PFSK-1 (cell line): ENCODE measurements at regions not wholly inside any gene's neighbourhood (a gene's known extent, or its start where the extent isn't known, plus 50 kb on each side); places are given as distances from the start of the nearest gene placed in this dataset.

Experiments used
- FOXP2 ChIP-seq: optimal IDR thresholded peaks from 2 replicates; pipeline ENCODE3; 2011; ENCODE audit warnings: borderline replicate concordance, control low read depth, inconsistent platforms; ENCODE audit not compliant: insufficient read depth; ENCODE audit errors: extremely low read length, extremely low read depth
- POLR2AphosphoS5 ChIP-seq: IDR thresholded peaks from 2 replicates; pipeline ENCODE4 v1.6.1; 2012; ENCODE audit warnings: low read depth, mild to moderate bottlenecking, control low read depth, low read length, moderate library complexity
- SIN3A ChIP-seq: IDR thresholded peaks from 2 replicates; pipeline ENCODE4 v1.6.1; 2012; ENCODE audit warnings: mild to moderate bottlenecking, low read length, moderate library complexity, borderline replicate concordance; ENCODE audit not compliant: insufficient read depth
- TAF1 ChIP-seq: IDR thresholded peaks from 2 replicates; pipeline ENCODE4 v1.6.1; 2012; ENCODE audit warnings: low read length, control low read depth, borderline replicate concordance; ENCODE audit not compliant: insufficient read depth
- TF ChIP-seq, protein P1 (sequence below), 2 experiments: IDR thresholded peaks; 2 replicates each; pipeline versions ENCODE4 v1.6.1 to v1.8.0; 2011 to 2012; ENCODE audit warnings: low read depth in 2 of 2, low read length in 2 of 2, control low read depth in 1 of 2, inconsistent platforms in 1 of 2, mild to moderate bottlenecking in 1 of 2, moderate library complexity in 1 of 2; ENCODE audit not compliant: insufficient read depth in 1 of 2

GRCh38 chr1:187313115-187313514, 484.4 kb downstream of the PLA2G4A start:
- TF ChIP-seq FOXP2: no peak
- no peak for TF ChIP-seq SIN3A
- no peak for TF ChIP-seq TAF1
- TF ChIP-seq, protein P1, sequence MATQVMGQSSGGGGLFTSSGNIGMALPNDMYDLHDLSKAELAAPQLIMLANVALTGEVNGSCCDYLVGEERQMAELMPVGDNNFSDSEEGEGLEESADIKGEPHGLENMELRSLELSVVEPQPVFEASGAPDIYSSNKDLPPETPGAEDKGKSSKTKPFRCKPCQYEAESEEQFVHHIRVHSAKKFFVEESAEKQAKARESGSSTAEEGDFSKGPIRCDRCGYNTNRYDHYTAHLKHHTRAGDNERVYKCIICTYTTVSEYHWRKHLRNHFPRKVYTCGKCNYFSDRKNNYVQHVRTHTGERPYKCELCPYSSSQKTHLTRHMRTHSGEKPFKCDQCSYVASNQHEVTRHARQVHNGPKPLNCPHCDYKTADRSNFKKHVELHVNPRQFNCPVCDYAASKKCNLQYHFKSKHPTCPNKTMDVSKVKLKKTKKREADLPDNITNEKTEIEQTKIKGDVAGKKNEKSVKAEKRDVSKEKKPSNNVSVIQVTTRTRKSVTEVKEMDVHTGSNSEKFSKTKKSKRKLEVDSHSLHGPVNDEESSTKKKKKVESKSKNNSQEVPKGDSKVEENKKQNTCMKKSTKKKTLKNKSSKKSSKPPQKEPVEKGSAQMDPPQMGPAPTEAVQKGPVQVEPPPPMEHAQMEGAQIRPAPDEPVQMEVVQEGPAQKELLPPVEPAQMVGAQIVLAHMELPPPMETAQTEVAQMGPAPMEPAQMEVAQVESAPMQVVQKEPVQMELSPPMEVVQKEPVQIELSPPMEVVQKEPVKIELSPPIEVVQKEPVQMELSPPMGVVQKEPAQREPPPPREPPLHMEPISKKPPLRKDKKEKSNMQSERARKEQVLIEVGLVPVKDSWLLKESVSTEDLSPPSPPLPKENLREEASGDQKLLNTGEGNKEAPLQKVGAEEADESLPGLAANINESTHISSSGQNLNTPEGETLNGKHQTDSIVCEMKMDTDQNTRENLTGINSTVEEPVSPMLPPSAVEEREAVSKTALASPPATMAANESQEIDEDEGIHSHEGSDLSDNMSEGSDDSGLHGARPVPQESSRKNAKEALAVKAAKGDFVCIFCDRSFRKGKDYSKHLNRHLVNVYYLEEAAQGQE (IDR thresholded peaks at IDR 0.05; ENCODE audit: insufficient read depth in 1 of 2, low read depth in 2 of 2, low read length in 2 of 2): no peak
- no peak for TF ChIP-seq POLR2AphosphoS5

DNA sequence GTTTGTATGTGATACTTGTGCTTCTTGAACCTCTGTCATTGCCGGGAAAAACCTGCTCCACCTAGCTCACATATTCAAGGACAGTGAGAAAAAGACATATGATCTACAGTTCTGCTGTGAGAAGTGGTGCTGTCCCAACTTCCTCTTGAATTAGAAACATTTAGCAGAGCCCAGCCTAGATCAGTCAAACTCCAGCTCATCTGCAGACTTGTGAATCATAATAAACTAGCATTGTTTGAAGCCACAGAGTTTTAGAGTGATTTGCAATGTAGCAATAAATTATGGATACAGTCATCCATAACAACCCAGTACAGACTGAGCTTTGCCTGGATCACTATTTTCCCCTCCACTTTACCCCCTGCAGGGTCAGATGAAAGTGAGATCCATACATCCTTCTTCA, 497.8 kb downstream of the PLA2G4A start:
- no peak for TF ChIP-seq TAF1
- no peak for TF ChIP-seq FOXP2
- TF ChIP-seq POLR2AphosphoS5: no peak
- TF ChIP-seq, protein P1 (IDR thresholded peaks at IDR 0.05; ENCODE audit: insufficient read depth in 1 of 2, low read depth in 2 of 2, low read length in 2 of 2): no peak
- no peak for TF ChIP-seq SIN3A

DNA sequence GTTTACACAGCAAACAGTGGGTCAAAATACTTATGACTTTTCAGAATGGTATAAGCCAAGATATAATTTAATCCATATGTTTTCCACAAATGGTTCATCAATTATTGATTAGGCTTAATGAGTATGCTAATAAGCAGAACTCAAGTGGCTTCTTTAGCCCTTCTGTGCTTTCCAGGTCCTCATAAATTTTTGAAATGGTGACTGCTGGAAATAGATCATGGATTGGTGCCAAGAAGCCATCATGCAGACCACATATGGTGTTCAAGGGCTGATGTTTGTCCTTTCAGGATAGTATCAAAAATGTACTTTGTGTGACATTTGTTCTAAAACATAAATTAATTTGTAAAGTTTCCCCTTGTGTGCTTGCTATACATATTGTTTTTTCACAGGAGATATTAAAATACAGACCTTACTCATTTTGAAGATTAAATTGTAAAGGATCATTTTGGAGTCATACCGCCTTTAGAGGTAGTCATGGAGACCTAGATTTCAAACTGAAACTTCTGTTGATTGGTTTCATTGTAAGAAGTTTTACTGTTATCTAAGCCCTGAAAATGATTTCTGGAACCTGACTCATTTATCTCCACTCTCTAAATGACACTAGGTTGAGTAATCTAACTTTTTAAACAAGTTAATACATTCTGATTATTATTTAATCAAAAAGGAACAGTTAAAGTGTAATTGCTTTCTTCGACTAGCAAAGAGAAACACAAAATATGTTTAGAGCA, 507.9 kb downstream of the PLA2G4A start:
- TF ChIP-seq FOXP2 (no peak), TAF1 (no peak), SIN3A (no peak), POLR2AphosphoS5 (no peak)
- TF ChIP-seq, protein P1 (IDR thresholded peaks at IDR 0.05; ENCODE audit: insufficient read depth in 1 of 2, low read depth in 2 of 2, low read length in 2 of 2): no peak

DNA sequence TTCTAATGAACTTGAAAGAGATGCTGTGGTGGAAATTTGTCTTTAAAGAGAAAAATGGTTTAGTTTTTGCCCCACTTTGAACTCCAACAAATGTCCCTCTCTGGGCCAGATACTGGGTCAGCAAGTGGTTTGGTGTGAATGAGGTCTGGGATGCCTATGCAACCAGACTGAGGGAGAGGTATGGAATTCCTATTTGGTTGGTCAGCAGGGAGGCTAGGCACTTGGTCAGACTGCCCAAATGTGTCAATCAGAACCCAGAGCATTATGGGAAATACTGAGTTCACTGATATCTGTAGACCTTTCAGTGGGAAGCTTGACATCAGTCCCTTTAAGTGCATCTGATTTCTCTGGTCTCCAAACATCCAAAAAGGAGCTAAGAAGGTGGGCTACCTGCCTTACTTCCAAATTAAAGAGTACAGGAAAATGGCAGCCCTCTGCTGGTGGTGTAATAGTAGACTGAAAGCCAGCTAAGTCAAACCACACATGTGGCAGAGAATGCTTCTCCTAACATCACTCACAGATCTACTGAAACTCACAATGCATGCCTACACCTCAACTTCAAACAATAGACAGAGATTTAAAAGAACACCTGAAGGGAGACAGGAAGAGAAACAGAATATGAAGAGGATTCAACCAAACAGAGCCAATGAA, 510.1 kb downstream of the PLA2G4A start:
- TF ChIP-seq FOXP2: no peak
- TF ChIP-seq POLR2AphosphoS5: no peak
- TF ChIP-seq, protein P1 (IDR thresholded peaks at IDR 0.05; ENCODE audit: insufficient read depth in 1 of 2, low read depth in 2 of 2, low read length in 2 of 2): no peak
- no peak for TF ChIP-seq SIN3A
- TF ChIP-seq TAF1: no peak

GRCh38 chr1:187342495-187342894, 513.7 kb downstream of the PLA2G4A start:
- no peak for TF ChIP-seq FOXP2
- no peak for TF ChIP-seq TAF1
- no peak for TF ChIP-seq POLR2AphosphoS5
- TF ChIP-seq, protein P1 (IDR thresholded peaks at IDR 0.05; ENCODE audit: insufficient read depth in 1 of 2, low read depth in 2 of 2, low read length in 2 of 2): no peak
- no peak for TF ChIP-seq SIN3A
